Left lung (tissue), 4 donors: ENCODE measurements at regions not wholly inside any gene's neighbourhood (a gene's known extent, or its start where the extent isn't known, plus 50 kb on each side); places are given as distances from the start of the nearest gene placed in this dataset.
A peak's percentile ranks its signal among the peaks of the same experiment; 100 is the strongest.

Experiments used
- ATAC-seq: fragments of 200-7000 bp; cut with Tn5 transposase; one replicate; pipeline ENCODE4 v1.9.1; 2020; ENCODE audit warnings: moderate library complexity
- DNase-seq, 4 donors: peaks; one replicate each; pipeline ENCODE4 v3.0.0-alpha.2; 2013 to 2020
- H3K27ac ChIP-seq, 2 donors: fragments of 200-600 bp; sonication (generic) in 1 of 2; one replicate each; pipeline versions ENCODE4 v1.5.0 to v1.8.0; 2020 to 2021
- H3K27me3 ChIP-seq, 2 donors: fragments of 200-600 bp; sonication (generic) in 1 of 2; one replicate each; pipeline versions ENCODE4 v1.5.0 to v1.8.0; 2020 to 2021
- H3K36me3 ChIP-seq, 2 donors: fragments of 200-600 bp; sonication (generic) in 1 of 2; one replicate each; pipeline versions ENCODE4 v1.5.0 to v1.8.0; 2020 to 2021
- H3K4me1 ChIP-seq, 2 donors: fragments of 200-600 bp; one replicate each; pipeline ENCODE4 v1.8.0; 2021
- H3K4me3 ChIP-seq, 2 donors: fragments of 200-600 bp; sonication (generic) in 1 of 2; one replicate each; pipeline versions ENCODE4 v1.5.0 to v1.8.0; 2020 to 2021; ENCODE audit warnings: mild to moderate bottlenecking in 1 of 2
- H3K9me3 ChIP-seq, 2 donors: fragments of 200-600 bp; sonication (generic) in 1 of 2; one replicate each; pipeline versions ENCODE4 v1.5.0 to v1.8.0; 2020 to 2021
- intact Hi-C, 2 donors: fragments of 100-400 bp; cut with DNase I; formaldehyde crosslinking; loops; one replicate each; pipeline versions ENCODE4 v1.11.2 to v1.14.2; 2022
- TF ChIP-seq, protein P1 (sequence below), 2 donors: fragments of 200-600 bp; sonication (generic) in 1 of 2; IDR thresholded peaks; one replicate each; pipeline versions ENCODE4 v1.5.0 to v1.8.0; 2021; ENCODE audit warnings: antibody characterized with exemption in 2 of 2
- donor health status: DM: no; HTN: yes; CAD: no.
- donor health status: DM: no; HTN: no; CAD: no.

DNA sequence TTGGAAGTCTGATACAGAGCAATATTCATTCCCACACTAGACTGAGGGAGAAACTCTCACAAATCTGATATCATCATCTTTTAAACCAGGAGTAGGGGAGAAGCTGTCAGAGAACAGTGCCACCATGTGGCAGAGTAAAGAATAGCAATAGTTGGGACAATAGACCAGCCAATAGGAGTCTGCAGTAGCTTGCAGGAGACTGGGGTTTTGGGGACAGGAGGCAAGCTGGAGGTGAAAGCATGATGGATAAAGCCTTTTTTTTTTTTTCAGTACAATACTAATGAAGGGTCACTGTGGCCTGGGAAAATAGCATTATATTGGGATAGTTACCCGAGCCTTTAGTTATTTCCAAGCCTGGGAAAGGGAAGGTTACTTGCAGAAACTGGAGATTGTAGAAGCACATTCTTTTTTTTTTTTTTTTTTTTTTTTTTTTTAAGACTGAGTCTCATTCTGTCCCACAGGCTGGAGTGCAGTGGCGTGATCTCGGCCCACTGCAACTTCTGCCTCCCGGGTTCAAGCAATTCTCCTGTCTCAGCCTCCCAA is 120.7 kb downstream of the S1PR1 start:
- H3K36me3 ChIP-seq, result no peaks in the 10 kb centered on the region
- H3K9me3 ChIP-seq, result no peaks in the 10 kb centered on the region
- H3K4me3 ChIP-seq, result no peak overlapping the region
- ATAC-seq (peak; percentile 100), DNase-seq (peak in 2 of 4 donors; percentile 74 to 82)
- H3K4me1 ChIP-seq, result no peaks in the 10 kb centered on the region
- TF ChIP-seq, protein P1, sequence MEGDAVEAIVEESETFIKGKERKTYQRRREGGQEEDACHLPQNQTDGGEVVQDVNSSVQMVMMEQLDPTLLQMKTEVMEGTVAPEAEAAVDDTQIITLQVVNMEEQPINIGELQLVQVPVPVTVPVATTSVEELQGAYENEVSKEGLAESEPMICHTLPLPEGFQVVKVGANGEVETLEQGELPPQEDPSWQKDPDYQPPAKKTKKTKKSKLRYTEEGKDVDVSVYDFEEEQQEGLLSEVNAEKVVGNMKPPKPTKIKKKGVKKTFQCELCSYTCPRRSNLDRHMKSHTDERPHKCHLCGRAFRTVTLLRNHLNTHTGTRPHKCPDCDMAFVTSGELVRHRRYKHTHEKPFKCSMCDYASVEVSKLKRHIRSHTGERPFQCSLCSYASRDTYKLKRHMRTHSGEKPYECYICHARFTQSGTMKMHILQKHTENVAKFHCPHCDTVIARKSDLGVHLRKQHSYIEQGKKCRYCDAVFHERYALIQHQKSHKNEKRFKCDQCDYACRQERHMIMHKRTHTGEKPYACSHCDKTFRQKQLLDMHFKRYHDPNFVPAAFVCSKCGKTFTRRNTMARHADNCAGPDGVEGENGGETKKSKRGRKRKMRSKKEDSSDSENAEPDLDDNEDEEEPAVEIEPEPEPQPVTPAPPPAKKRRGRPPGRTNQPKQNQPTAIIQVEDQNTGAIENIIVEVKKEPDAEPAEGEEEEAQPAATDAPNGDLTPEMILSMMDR (IDR thresholded peaks at IDR 0.05), result peak; percentile 78 to 89
- intact Hi-C loops, result loop anchor here in 1 of 2 donors (10.0 kb wide), 1 partner anchor 53 kb away; no protein-coding TSS in a partner anchor
- H3K27me3 ChIP-seq, result no peaks in the 10 kb centered on the region
- no peak overlapping the region for H3K27ac ChIP-seq

DNA sequence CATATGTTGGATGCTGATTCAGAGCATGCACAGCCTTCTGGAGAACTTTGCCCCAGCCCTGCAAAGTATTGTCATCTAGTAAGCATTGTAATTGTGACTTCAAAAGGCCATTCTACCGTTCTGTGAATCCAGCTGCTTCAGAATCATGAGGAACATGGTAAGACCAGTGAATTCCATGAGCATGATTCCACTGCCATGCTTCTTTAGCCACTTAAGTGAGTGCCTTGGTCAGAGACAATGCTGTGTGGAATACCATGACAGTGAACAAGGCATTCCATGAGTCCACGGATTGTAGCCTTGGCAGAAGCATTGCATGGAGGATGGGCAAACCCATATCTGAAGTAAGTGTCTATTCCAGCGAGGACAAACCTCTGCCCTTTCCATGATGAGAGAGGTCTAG is 123.7 kb downstream of the S1PR1 start:
- H3K27me3 ChIP-seq, result no peaks in the 10 kb centered on the region
- no peak overlapping the region for H3K4me3 ChIP-seq
- ATAC-seq (no peak), DNase-seq (no peak)
- intact Hi-C loops, result no loop called here
- TF ChIP-seq, protein P1 (IDR thresholded peaks at IDR 0.05), result no peak
- no peaks in the 10 kb centered on the region for H3K4me1 ChIP-seq
- no peaks in the 10 kb centered on the region for H3K9me3 ChIP-seq
- H3K36me3 ChIP-seq, result no peaks in the 10 kb centered on the region
- H3K27ac ChIP-seq, result no peak overlapping the region

DNA sequence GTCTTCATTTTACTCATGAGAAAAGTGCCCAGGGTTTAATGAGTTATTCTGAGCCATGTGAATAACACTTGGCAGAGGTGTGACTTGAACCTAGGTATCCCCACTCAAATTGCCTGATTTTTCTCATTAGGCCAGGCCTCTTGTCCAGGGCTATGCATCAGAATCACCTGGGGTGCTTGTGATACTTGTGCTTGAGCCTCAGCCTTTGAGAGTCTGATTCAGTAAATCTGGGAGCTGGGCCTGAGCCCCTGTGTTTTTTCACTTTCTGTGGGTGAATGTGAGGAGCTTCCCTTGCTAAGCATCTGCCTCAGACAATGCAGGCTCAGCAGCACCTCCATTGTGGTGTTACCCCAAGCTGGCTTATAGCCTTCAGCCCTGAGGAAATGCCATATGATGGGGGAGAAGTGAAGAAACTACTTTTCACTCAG is 127.1 kb downstream of the S1PR1 start:
- ATAC-seq, result no peak
- Histone ChIP-seq H3K27me3 (no peaks in the 10 kb centered on the region), H3K4me1 (no peaks in the 10 kb centered on the region), H3K27ac (no peak overlapping the region), H3K9me3 (no peaks in the 10 kb centered on the region), H3K4me3 (no peak overlapping the region), H3K36me3 (no peaks in the 10 kb centered on the region)
- intact Hi-C loops, result no loop called here
- no peak for DNase-seq
- TF ChIP-seq, protein P1 (IDR thresholded peaks at IDR 0.05), result no peak

DNA sequence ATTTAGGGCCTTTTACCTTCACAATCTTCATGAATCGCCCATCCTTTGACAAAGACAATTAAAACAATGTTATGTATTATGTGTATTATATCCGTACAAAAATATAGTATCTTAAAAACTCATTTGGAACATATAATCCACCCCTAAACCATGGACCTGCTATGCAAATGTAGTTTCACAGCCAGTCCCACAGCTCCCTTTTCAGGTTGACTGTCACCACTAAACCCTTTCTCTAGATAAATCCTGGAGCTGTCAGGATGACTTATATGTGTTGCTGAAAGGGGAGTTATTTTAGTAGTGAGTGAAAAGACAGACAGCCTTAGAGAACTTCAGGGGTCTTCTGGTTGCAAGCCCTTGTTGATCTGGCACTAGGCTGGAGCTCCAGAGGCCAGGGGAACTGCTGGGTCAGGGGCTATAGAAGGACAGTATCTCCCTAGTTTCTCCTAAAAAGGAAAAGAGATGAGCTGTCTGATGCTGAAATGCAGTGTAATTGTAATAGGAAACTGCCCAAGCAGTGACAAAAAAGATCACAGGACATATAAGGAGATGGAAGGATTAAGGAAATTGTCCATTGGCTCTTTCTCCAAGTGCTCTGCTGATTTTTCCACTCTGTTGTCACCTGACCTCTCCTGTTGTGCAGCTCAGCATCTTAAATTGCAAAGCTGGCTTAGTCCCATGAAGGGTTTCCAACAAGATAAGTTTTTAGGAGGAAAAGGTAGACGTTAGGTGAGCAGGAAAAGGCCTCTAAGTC is 127.7 kb downstream of the S1PR1 start:
- H3K36me3 ChIP-seq, result no peaks in the 10 kb centered on the region
- no peak overlapping the region for H3K4me3 ChIP-seq
- intact Hi-C loops, result no loop called here
- no peaks in the 10 kb centered on the region for H3K27me3 ChIP-seq
- DNase-seq (no peak), ATAC-seq (no peak)
- H3K27ac ChIP-seq, result no peak overlapping the region
- H3K9me3 ChIP-seq, result no peaks in the 10 kb centered on the region
- no peaks in the 10 kb centered on the region for H3K4me1 ChIP-seq
- TF ChIP-seq, protein P1 (IDR thresholded peaks at IDR 0.05), result no peak

DNA sequence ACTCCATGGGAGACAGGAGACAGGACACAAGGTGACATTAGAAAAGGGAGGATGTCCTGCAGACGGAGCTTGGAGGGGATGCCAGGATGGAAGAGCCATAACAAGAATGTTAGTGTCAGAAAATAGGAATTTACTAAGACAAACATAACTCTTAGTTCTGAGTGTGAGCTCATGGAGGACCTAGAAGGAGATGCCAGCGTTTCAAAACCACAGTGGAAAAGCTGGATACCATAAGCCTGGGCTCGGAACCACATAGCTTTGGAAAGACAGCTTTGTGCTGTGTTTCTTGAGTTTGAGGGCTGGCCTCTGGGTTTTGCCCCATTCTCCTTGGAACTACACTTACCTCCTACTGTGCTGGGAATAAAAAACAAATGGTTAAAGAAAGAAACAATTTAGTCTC is 128.4 kb downstream of the S1PR1 start:
- ATAC-seq (no peak), DNase-seq (no peak)
- no peak overlapping the region for H3K4me3 ChIP-seq
- H3K27me3 ChIP-seq, result no peaks in the 10 kb centered on the region
- no peaks in the 10 kb centered on the region for H3K36me3 ChIP-seq
- H3K27ac ChIP-seq, result no peak overlapping the region
- H3K4me1 ChIP-seq, result no peaks in the 10 kb centered on the region
- no peaks in the 10 kb centered on the region for H3K9me3 ChIP-seq
- intact Hi-C loops, result no loop called here
- TF ChIP-seq, protein P1 (IDR thresholded peaks at IDR 0.05), result no peak
